ENCODE measurements at regions not wholly inside any gene's neighbourhood (a gene's known extent, or its start where the extent isn't known, plus 50 kb on each side); places are given as distances from the start of the nearest gene placed in this dataset.

GRCh38 chr13:95391362-95391761 lies 90.1 kb upstream of the ABCC4 start:
- Histone ChIP-seq H3K4me2 (ENCODE audit: insufficient read depth, low read length) (no peak overlapping the region), H2AFZ (ENCODE audit: low read depth, low read length) (no peak overlapping the region), H3K36me3 (ENCODE audit: control insufficient read depth in 2 of 2, extremely low read depth in 1 of 2, insufficient read depth in 2 of 2, low read length in 2 of 2) (no peaks in the 10 kb centered on the region), H3K9me3 (replicated peaks; ENCODE audit: control insufficient read depth, insufficient read depth, low read length) (no peaks in the 10 kb centered on the region), H3K79me2 (ENCODE audit: control insufficient read depth, insufficient read depth, low read length) (no peaks in the 10 kb centered on the region), H3K4me1 (ENCODE audit: control insufficient read depth, extremely low read depth, insufficient read depth, low read length) (no peaks in the 10 kb centered on the region), H3K4me3 (replicated peaks in 1 of 3; ENCODE audit: insufficient read depth in 1 of 3, low read depth in 1 of 3, low read length in 3 of 3) (no peak overlapping the region), H4K20me1 (replicated peaks; ENCODE audit: control insufficient read depth, extremely low read depth, insufficient read depth, low read length) (no peaks in the 10 kb centered on the region), H3K27me3 (ENCODE audit: control insufficient read depth in 2 of 2, insufficient read depth in 2 of 2, low read length in 2 of 2) (peaks cover 14 to 15% of the 10 kb centered on the region in 2 experiments), H3K9me1 (replicated peaks; ENCODE audit: control insufficient read depth, extremely low read depth, insufficient read depth, low read length) (no peaks in the 10 kb centered on the region), H3K9ac (replicated peaks; ENCODE audit: extremely low read depth, insufficient read depth, low read length) (no peak overlapping the region), H3K27ac (ENCODE audit: insufficient read depth, low read depth, low read length) (no peak overlapping the region)
- DNase-seq (ENCODE audit: low read depth, low spot score): no peak
- ChIA-PET POLR2A (no interaction called here), CTCF (interaction anchor here (1.1 to 2.2 kb wide), 5 partner anchors 10 to 202 kb away, joined by 3 to 10 read pairs (median 5); no protein-coding TSS in a partner anchor)
- dilution Hi-C loops (cut with MboI; ENCODE audit: extremely low pct_ligation_motif_present, low sequenced_read_pairs) (no loop called here), intact Hi-C loops (cut with micrococcal nuclease) (no loop called here)
- FAIRE-seq: no peak
- no TSS peak for BruUV-seq (replicated peaks)
- no peak for TF ChIP-seq FOS (IDR thresholded peaks at IDR 0.05; ENCODE audit: borderline replicate concordance, insufficient read depth, low read length)
- TF ChIP-seq JUN (IDR thresholded peaks at IDR 0.05; ENCODE audit: borderline replicate concordance, insufficient read depth, insufficient read length, low read depth): no peak
- no peak for TF ChIP-seq GATA2 (IDR thresholded peaks at IDR 0.05; ENCODE audit: insufficient read depth, insufficient read length, low read depth, low read length)
- TF ChIP-seq CTCF (IDR thresholded peaks at IDR 0.05; ENCODE audit: extremely low read depth in 1 of 2, insufficient read depth in 1 of 2, low read depth in 1 of 2, low read length in 2 of 2): no peak
- TF ChIP-seq MYC (IDR thresholded peaks at IDR 0.05; ENCODE audit: low read depth, low read length): no peak
- TF ChIP-seq EZH2 (IDR thresholded peaks at IDR 0.05; ENCODE audit: borderline replicate concordance, low read depth, low read length, severe bottlenecking): no peak
- TF ChIP-seq POLR2AphosphoS5 (IDR thresholded peaks at IDR 0.05; ENCODE audit: insufficient read depth, low read depth, low read length): no peak
- TF ChIP-seq MAX (IDR thresholded peaks at IDR 0.05; ENCODE audit: insufficient read depth, insufficient read length): no peak
